H1 (cell line): ENCODE measurements at regions not wholly inside any gene's neighbourhood (a gene's known extent, or its start where the extent isn't known, plus 50 kb on each side); places are given as distances from the start of the nearest gene placed in this dataset.

Experiments used
- CTCF ChIA-PET: fragments of 300-600 bp; sonication (Branson Sonifier 250); formaldehyde crosslinking; loops from one replicate; lab custom pipeline; 2021; ENCODE audit not compliant: partially characterized antibody; lab: Charles Lee
- POLR2A ChIA-PET: fragments of 300-600 bp; sonication (Branson Sonifier 250); formaldehyde crosslinking; loops from one replicate; lab custom pipeline; 2021; ENCODE audit warnings: inconsistent platforms; ENCODE audit not compliant: partially characterized antibody; lab: Charles Lee
- DNase-seq, 2 experiments: peaks; one replicate each; pipeline versions ENCODE4 v3.0.0 to v3.0.0-alpha.2; 2010 to 2022; ENCODE audit warnings: low spot score in 2 of 2, low read depth in 1 of 2, mixed read lengths in 1 of 2
- FAIRE-seq: peaks from 2 replicates; lab custom pipeline; 2011; peaks lifted over from hg19 to GRCh38; lab: Jason Lieb, UNC
- H2AFZ ChIP-seq: 2 replicates; pipeline ENCODE4 v1.8.1; 2012; ENCODE audit warnings: low read length, inconsistent platforms
- H2AK5ac ChIP-seq: 2 replicates; pipeline ENCODE4 v1.6.1; 2013; ENCODE audit warnings: low read depth, low read length
- H2BK120ac ChIP-seq: replicated peaks from 2 replicates; pipeline ENCODE3; 2013; ENCODE audit warnings: low read depth, low read length, inconsistent platforms
- H2BK12ac ChIP-seq: 2 replicates; pipeline ENCODE4 v1.6.1; 2013; ENCODE audit warnings: low read depth, low read length
- H2BK15ac ChIP-seq: 2 replicates; pipeline ENCODE4 v1.6.1; 2013; ENCODE audit warnings: low read length
- H2BK20ac ChIP-seq: 2 replicates; pipeline ENCODE4 v1.6.1; 2013; ENCODE audit warnings: low read length
- H2BK5ac ChIP-seq: 2 replicates; pipeline ENCODE4 v1.6.1; 2013; ENCODE audit warnings: low read depth, low read length
- H3K14ac ChIP-seq: 2 replicates; pipeline ENCODE4 v1.6.1; 2013; ENCODE audit warnings: inconsistent platforms; ENCODE audit not compliant: insufficient read length
- H3K18ac ChIP-seq: 2 replicates; pipeline ENCODE4 v1.6.1; 2013; ENCODE audit warnings: low read length; ENCODE audit errors: extremely low read depth
- H3K23ac ChIP-seq: 2 replicates; pipeline ENCODE4 v1.6.1; 2013; ENCODE audit warnings: inconsistent platforms; ENCODE audit not compliant: insufficient read length
- H3K23me2 ChIP-seq: 2 replicates; pipeline ENCODE4 v1.6.1; 2013; ENCODE audit warnings: low read depth, low read length
- H3K27ac ChIP-seq: 2 replicates; pipeline ENCODE4 v1.6.1; 2011; ENCODE audit warnings: low read depth, low read length, inconsistent platforms
- H3K27me3 ChIP-seq, 4 experiments: replicated peaks in 1 of 4; 1 replicate in 1 of 4; 2 replicates in 3 of 4; pipeline versions ENCODE4 v1.6.1 to v1.8.1; 2011 to 2013; ENCODE audit warnings: low read length in 3 of 4, mild to moderate bottlenecking in 3 of 4, inconsistent platforms in 2 of 4, mixed read lengths in 2 of 4, moderate library complexity in 1 of 4; ENCODE audit not compliant: control insufficient read depth in 3 of 4, insufficient read depth in 3 of 4; ENCODE audit errors: extremely low read depth in 1 of 4
- H3K36me3 ChIP-seq, 4 experiments: 2 replicates each; pipeline versions ENCODE4 v1.6.1 to v1.8.1; 2011 to 2013; ENCODE audit warnings: mild to moderate bottlenecking in 4 of 4, low read length in 3 of 4, moderate library complexity in 2 of 4, control low read depth in 1 of 4, inconsistent platforms in 1 of 4; ENCODE audit not compliant: insufficient read depth in 4 of 4, control insufficient read depth in 2 of 4
- H3K4ac ChIP-seq: replicated peaks from 2 replicates; pipeline ENCODE3; 2013; ENCODE audit warnings: low read length, low read depth, mixed read lengths, inconsistent platforms; ENCODE audit not compliant: insufficient read length
- H3K4me1 ChIP-seq, 4 experiments: replicated peaks in 1 of 4; 1 replicate in 1 of 4; 2 replicates in 3 of 4; pipeline versions ENCODE4 v1.6.1 to v1.8.1; 2011 to 2013; ENCODE audit warnings: low read length in 3 of 4, inconsistent platforms in 2 of 4, mixed read lengths in 1 of 4; ENCODE audit not compliant: insufficient read depth in 4 of 4, control insufficient read depth in 3 of 4
- H3K4me2 ChIP-seq, 2 experiments: 2 replicates each; pipeline versions ENCODE4 v1.6.1 to v1.8.1; 2011 to 2013; ENCODE audit warnings: low read depth in 2 of 2, low read length in 2 of 2, control low read depth in 1 of 2, inconsistent platforms in 1 of 2, mild to moderate bottlenecking in 1 of 2; ENCODE audit not compliant: insufficient read depth in 1 of 2
- H3K4me3 ChIP-seq, 4 experiments: fragments of 200-600, 300-600 bp in 1 of 4; sonication (generic), shearing (Covaris generic), sonication (Bioruptor Twin) in 1 of 4; 2 replicates each; pipeline versions ENCODE4 v1.5.1 to v1.8.1; 2011 to 2016; ENCODE audit warnings: low read length in 4 of 4, low read depth in 3 of 4, control low read depth in 2 of 4, inconsistent platforms in 2 of 4, mild to moderate bottlenecking in 2 of 4, mixed read lengths in 1 of 4, moderate library complexity in 1 of 4; ENCODE audit not compliant: insufficient read depth in 2 of 4; ENCODE audit errors: extremely low read depth in 1 of 4
- H3K56ac ChIP-seq: replicated peaks from 2 replicates; pipeline ENCODE3; 2013; ENCODE audit warnings: low read depth, mild to moderate bottlenecking, mixed read lengths, low read length, inconsistent platforms; ENCODE audit not compliant: insufficient read length
- H3K79me1 ChIP-seq: 2 replicates; pipeline ENCODE4 v1.6.1; 2013; ENCODE audit warnings: low read depth, low read length, control low read depth
- H3K79me2 ChIP-seq, 2 experiments: 2 replicates each; pipeline versions ENCODE4 v1.6.1 to v1.8.1; 2012 to 2013; ENCODE audit warnings: low read length in 2 of 2, mild to moderate bottlenecking in 2 of 2, inconsistent platforms in 1 of 2; ENCODE audit not compliant: insufficient read depth in 2 of 2, control insufficient read depth in 1 of 2
- H3K9ac ChIP-seq, 4 experiments: replicated peaks in 1 of 4; 1 replicate in 1 of 4; 2 replicates in 3 of 4; pipeline versions ENCODE4 v1.6.1 to v1.8.1; 2011 to 2013; ENCODE audit warnings: low read depth in 3 of 4, low read length in 3 of 4, control low read depth in 2 of 4, mild to moderate bottlenecking in 2 of 4, moderate library complexity in 2 of 4, inconsistent platforms in 1 of 4; ENCODE audit errors: extremely low read depth in 1 of 4
- H3K9me3 ChIP-seq, 2 experiments: 2 replicates each; pipeline versions ENCODE4 v1.6.1 to v1.8.1; 2012 to 2013; ENCODE audit warnings: mild to moderate bottlenecking in 2 of 2, moderate library complexity in 2 of 2, control low read depth in 1 of 2, inconsistent platforms in 1 of 2, low read depth in 1 of 2, low read length in 1 of 2, mixed read lengths in 1 of 2; ENCODE audit not compliant: insufficient read depth in 2 of 2
- H4K20me1 ChIP-seq, 2 experiments: replicated peaks in 1 of 2; 2 replicates each; pipeline versions ENCODE3 to v1.8.1; 2011 to 2013; ENCODE audit warnings: inconsistent platforms in 2 of 2, low read length in 2 of 2, mild to moderate bottlenecking in 1 of 2; ENCODE audit not compliant: insufficient read depth in 2 of 2, control insufficient read depth in 1 of 2
- H4K5ac ChIP-seq: 2 replicates; pipeline ENCODE4 v1.6.1; 2013; ENCODE audit warnings: low read length, low read depth, mixed read lengths, inconsistent platforms; ENCODE audit not compliant: insufficient read length
- H4K8ac ChIP-seq: 2 replicates; pipeline ENCODE4 v1.8.0; 2013; ENCODE audit warnings: mild to moderate bottlenecking, moderate library complexity, low read length, inconsistent platforms; ENCODE audit not compliant: insufficient read depth; ENCODE audit errors: extremely low read depth
- H4K91ac ChIP-seq: replicated peaks from 2 replicates; pipeline ENCODE3; 2013; ENCODE audit warnings: low read length, mixed read lengths, inconsistent platforms; ENCODE audit not compliant: insufficient read length
- ASH2L ChIP-seq: fragments of 200-600, 300-600 bp; sonication (generic); IDR thresholded peaks from one replicate; pipeline ENCODE4 v1.7.1; 2017; ENCODE audit warnings: low read length
- BCL11A ChIP-seq, 2 experiments: IDR thresholded peaks; one replicate each; pipeline ENCODE4 v1.6.1; 2011; ENCODE audit warnings: low read depth in 2 of 2, low read length in 2 of 2, mild to moderate bottlenecking in 2 of 2
- CREB1 ChIP-seq: IDR thresholded peaks from 2 replicates; pipeline ENCODE4 v1.6.1; 2012; ENCODE audit warnings: inconsistent platforms
- EP300 ChIP-seq, 2 experiments: IDR thresholded peaks; 1 replicate in 1 of 2; 2 replicates in 1 of 2; pipeline ENCODE4 v1.6.1; 2011 to 2012; ENCODE audit warnings: low read depth in 2 of 2, low read length in 2 of 2, mild to moderate bottlenecking in 2 of 2, borderline replicate concordance in 1 of 2, inconsistent platforms in 1 of 2, moderate library complexity in 1 of 2
- NRF1 ChIP-seq: IDR thresholded peaks from 2 replicates; pipeline ENCODE4 v1.6.1; 2011; ENCODE audit warnings: mild to moderate bottlenecking, low read depth, low read length, improper control_type of control experiment
- POLR2A ChIP-seq, 2 experiments: IDR thresholded peaks; 1 replicate in 1 of 2; 2 replicates in 1 of 2; pipeline ENCODE4 v1.6.1; 2011; ENCODE audit warnings: low read depth in 2 of 2, low read length in 2 of 2, mild to moderate bottlenecking in 2 of 2; ENCODE audit errors: control extremely low read depth in 1 of 2
- POU5F1 ChIP-seq: IDR thresholded peaks from 2 replicates; pipeline ENCODE4 v1.6.1; 2011; ENCODE audit warnings: low read depth, mild to moderate bottlenecking, low read length, moderate library complexity
- RNF2 ChIP-seq: fragments of 200-900, 300-1000 bp; sonication (generic); IDR thresholded peaks from 2 replicates; pipeline ENCODE4 v1.7.1; 2016; ENCODE audit warnings: borderline replicate concordance, low read depth, mild to moderate bottlenecking, antibody characterized with exemption, low read length; ENCODE audit not compliant: poor library complexity, severe bottlenecking; ENCODE audit errors: missing control alignments
- RXRA ChIP-seq: IDR thresholded peaks from 2 replicates; pipeline ENCODE4 v1.6.1; 2011; ENCODE audit warnings: low read depth, mild to moderate bottlenecking, low read length, moderate library complexity; ENCODE audit not compliant: insufficient read depth
- SIN3A ChIP-seq, 2 experiments: IDR thresholded peaks in 1 of 2; conservative IDR thresholded peaks in 1 of 2; 2 replicates each; pipeline ENCODE4 v1.6.1; 2011 to 2012; ENCODE audit warnings: low read length in 2 of 2, improper control_type of control experiment in 1 of 2, low read depth in 1 of 2, mild to moderate bottlenecking in 1 of 2
- SIRT6 ChIP-seq: IDR thresholded peaks from one replicate; pipeline ENCODE4 v1.7.1; 2012; ENCODE audit warnings: low read length, inconsistent platforms
- TAF7 ChIP-seq: optimal IDR thresholded peaks from 2 replicates; pipeline ENCODE3; 2011; ENCODE audit warnings: low read depth, mild to moderate bottlenecking, inconsistent platforms, low read length, moderate library complexity, borderline replicate concordance
- YY1 ChIP-seq: IDR thresholded peaks from 2 replicates; pipeline ENCODE4 v1.6.1; 2011; ENCODE audit warnings: low read depth, mild to moderate bottlenecking, low read length
- WGBS, 2 experiments: shearing (Covaris generic) in 1 of 2; methylation state at CpG; one replicate each; pipeline versions ENCODE4 v1.1.6 to v1.1.7; 2013 to 2015; ENCODE audit warnings: low lambda C conversion rate in 2 of 2, mixed read lengths in 2 of 2, inconsistent platforms in 1 of 2, low coverage in 1 of 2, missing lambda C conversion rate in 1 of 2; ENCODE audit not compliant: insufficient replicate concordance in 2 of 2, insufficient coverage in 1 of 2, insufficient read length in 1 of 2; ENCODE audit errors: extremely low coverage in 1 of 2, missing lambda C conversion rate in 1 of 2; 5-methylcytosine and 5-hydroxymethylcytosine counted together

DNA sequence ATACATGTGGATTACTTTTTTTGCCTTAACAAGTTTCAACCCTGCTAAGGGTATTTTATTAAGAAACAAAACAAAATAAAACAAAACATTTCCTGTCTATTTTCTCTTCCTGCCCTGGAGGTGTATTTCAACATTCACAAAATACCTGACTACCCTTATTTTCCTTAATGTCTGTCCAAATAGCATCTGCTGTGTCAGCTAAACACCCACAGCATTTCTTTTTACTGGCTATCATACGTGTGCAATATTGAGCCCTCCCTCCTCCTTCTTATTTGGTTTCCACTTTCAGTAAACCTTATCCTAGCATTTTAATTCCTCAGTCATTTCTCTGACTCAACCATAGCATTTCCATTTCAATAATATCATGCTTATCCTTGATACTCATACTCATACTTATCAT, 1420.0 kb upstream of the ZEB2 start:
- Histone ChIP-seq H3K36me3 (no peaks in the 10 kb centered on the region), H3K23ac (no peak overlapping the region), H2BK20ac (no peak overlapping the region), H3K23me2 (no peaks in the 10 kb centered on the region), H3K9me3 (no peaks in the 10 kb centered on the region), H3K18ac (no peak overlapping the region), H3K14ac (no peak overlapping the region), H3K4me3 (no peak overlapping the region), H3K4ac (no peak overlapping the region), H2BK5ac (no peak overlapping the region), H3K4me2 (no peak overlapping the region), H2BK120ac (no peak overlapping the region), H3K79me2 (no peaks in the 10 kb centered on the region), H2AK5ac (no peak overlapping the region), H3K27me3 (no peaks in the 10 kb centered on the region), H3K9ac (no peak overlapping the region), H4K20me1 (no peaks in the 10 kb centered on the region), H2BK15ac (no peak overlapping the region), H2BK12ac (no peak overlapping the region), H2AFZ (0 out of 2 replicates have a peak overlapping the region, but pooled peaks have one; percentile 74), H4K91ac (no peak overlapping the region), H4K8ac (no peak overlapping the region), H3K56ac (no peak overlapping the region), H3K4me1 (no peaks in the 10 kb centered on the region), H3K27ac (no peak overlapping the region), H3K79me1 (no peaks in the 10 kb centered on the region), H4K5ac (no peak overlapping the region)
- TF ChIP-seq ASH2L, result no peak
- no peak for TF ChIP-seq RXRA
- no peak for TF ChIP-seq TAF7
- no peak for TF ChIP-seq SIN3A (conservative IDR thresholded peaks at IDR 0.05 in 1 of 2, IDR thresholded peaks at IDR 0.05 in 1 of 2; ENCODE audit: low read depth in 1 of 2, low read length in 2 of 2)
- no peak for TF ChIP-seq RNF2
- TF ChIP-seq YY1, result no peak
- TF ChIP-seq CREB1, result no peak
- no peak for TF ChIP-seq NRF1
- no peak for TF ChIP-seq SIRT6
- TF ChIP-seq POU5F1, result no peak
- no peak for TF ChIP-seq BCL11A (IDR thresholded peaks at IDR 0.05; ENCODE audit: low read depth in 2 of 2, low read length in 2 of 2)
- no peak for TF ChIP-seq EP300 (IDR thresholded peaks at IDR 0.05; ENCODE audit: borderline replicate concordance in 1 of 2, low read depth in 2 of 2, low read length in 2 of 2)
- TF ChIP-seq POLR2A (IDR thresholded peaks at IDR 0.05; ENCODE audit: control extremely low read depth in 1 of 2, low read depth in 2 of 2, low read length in 2 of 2), result no peak
- DNase-seq, result no peak
- no peak for FAIRE-seq
- POLR2A ChIA-PET, result no interaction called here
- WGBS, 2 experiments, result 90% methylated on average over 1 of the region's 1 CpG; no CpG with 5 or more reads in 1 of the 2 experiments
- CTCF ChIA-PET, result no interaction called here
